WTC11 (cell line): ENCODE measurements at regions not wholly inside any gene's neighbourhood (a gene's known extent, or its start where the extent isn't known, plus 50 kb on each side); places are given as distances from the start of the nearest gene placed in this dataset.

Experiments
- ATAC-seq: fragments of 200-7000 bp; cut with Tn5 transposase; 2 replicates; pipeline ENCODE4 v1.10.0; 2021; ENCODE audit warnings: mild to moderate bottlenecking, moderate library complexity
- CTCF ChIA-PET: fragments of 300-600 bp; sonication (Branson Sonifier 250); formaldehyde crosslinking; loops from one replicate; lab custom pipeline; 2021; ENCODE audit warnings: antibody characterized with exemption; lab: Charles Lee
- POLR2A ChIA-PET: fragments of 350-600 bp; sonication (Branson Sonifier 250); formaldehyde crosslinking; loops from one replicate; lab custom pipeline; 2021; ENCODE audit warnings: antibody characterized with exemption; lab: Charles Lee
- DNase-seq: peaks from one replicate; pipeline ENCODE4 v3.0.0; 2021; ENCODE audit warnings: low spot score
- H3K27ac Mint-ChIP-seq: 2 replicates; pipeline ENCODE4 v1.8.0; 2021; ENCODE audit warnings: mixed read lengths
- H3K27me3 Mint-ChIP-seq: 2 replicates; pipeline ENCODE4 v1.8.0; 2021; ENCODE audit warnings: low read depth, mild to moderate bottlenecking, moderate library complexity, mixed read lengths
- H3K36me3 Mint-ChIP-seq: 2 replicates; pipeline ENCODE4 v1.8.0; 2021; ENCODE audit warnings: mixed read lengths
- H3K4me1 Mint-ChIP-seq: 2 replicates; pipeline ENCODE4 v1.8.0; 2022; ENCODE audit warnings: mixed read lengths
- H3K4me3 Mint-ChIP-seq: 2 replicates; pipeline ENCODE4 v1.8.0; 2021; ENCODE audit warnings: mild to moderate bottlenecking, moderate library complexity, mixed read lengths
- H3K9me3 Mint-ChIP-seq: 2 replicates; pipeline ENCODE4 v1.8.0; 2021; ENCODE audit warnings: mixed read lengths
- ESRRA ChIP-seq: sonication (generic); formaldehyde crosslinking; IDR thresholded peaks from 2 replicates; pipeline ENCODE4 v1.8.1; 2022; ENCODE audit warnings: mild to moderate bottlenecking, missing genetic modification reagents, borderline replicate concordance
- FOXP1 ChIP-seq: sonication (generic); formaldehyde crosslinking; IDR thresholded peaks from 2 replicates; pipeline ENCODE4 v1.8.0; 2022; ENCODE audit warnings: missing genetic modification reagents, mild to moderate bottlenecking, moderate library complexity, borderline replicate concordance
- GABPB1 ChIP-seq: sonication (generic); formaldehyde crosslinking; IDR thresholded peaks from 2 replicates; pipeline ENCODE4 v1.8.1; 2023; ENCODE audit warnings: mild to moderate bottlenecking, missing genetic modification reagents
- NFATC4 ChIP-seq: fragments of 250-450 bp; sonication (Bioruptor Pico); IDR thresholded peaks from 2 replicates; pipeline ENCODE4 v1.9.0; 2021; ENCODE audit warnings: mild to moderate bottlenecking
- NFYB ChIP-seq: sonication (generic); formaldehyde crosslinking; conservative IDR thresholded peaks from 2 replicates; pipeline ENCODE4 v1.8.0; 2022; ENCODE audit warnings: low read depth, missing genetic modification reagents
- RORB ChIP-seq: fragments of 250-450 bp; sonication (Bioruptor Pico); IDR thresholded peaks from 2 replicates; pipeline ENCODE4 v1.9.0; 2021; ENCODE audit warnings: mild to moderate bottlenecking
- SMAD4 ChIP-seq: sonication (generic); formaldehyde crosslinking; IDR thresholded peaks from 2 replicates; pipeline ENCODE4 v1.8.0; 2022; ENCODE audit warnings: mild to moderate bottlenecking, missing genetic modification reagents
- TEAD1 ChIP-seq: sonication (generic); formaldehyde crosslinking; IDR thresholded peaks from 2 replicates; pipeline ENCODE4 v1.8.0; 2022; ENCODE audit warnings: mild to moderate bottlenecking, missing genetic modification reagents
- ZNF219 ChIP-seq: sonication (generic); formaldehyde crosslinking; IDR thresholded peaks from 2 replicates; pipeline ENCODE4 v1.8.0; 2023; ENCODE audit warnings: missing genetic modification reagents, mild to moderate bottlenecking, borderline replicate concordance
- ZNF232 ChIP-seq: sonication (generic); formaldehyde crosslinking; IDR thresholded peaks from 2 replicates; pipeline ENCODE4 v1.8.0; 2022; ENCODE audit warnings: mild to moderate bottlenecking, missing genetic modification reagents
- ZNF396 ChIP-seq: fragments of 250-450 bp; sonication (Bioruptor Pico); IDR thresholded peaks from 2 replicates; pipeline ENCODE4 v1.8.0; 2021; ENCODE audit warnings: mild to moderate bottlenecking, moderate library complexity, borderline replicate concordance
- TF ChIP-seq, protein P1 (sequence below): fragments of 250-450 bp; sonication (Bioruptor Pico); conservative IDR thresholded peaks from 2 replicates; pipeline ENCODE4 v1.9.0; 2021; ENCODE audit warnings: mild to moderate bottlenecking
- TF ChIP-seq, protein P2 (sequence below): fragments of 250-450 bp; sonication (Bioruptor Pico); IDR thresholded peaks from 2 replicates; pipeline ENCODE4 v1.9.0; 2021; ENCODE audit warnings: moderate library complexity, mild to moderate bottlenecking, inconsistent platforms, borderline replicate concordance
- TF ChIP-seq, protein P3 (sequence below): sonication (generic); formaldehyde crosslinking; IDR thresholded peaks from 2 replicates; pipeline ENCODE4 v1.8.0; 2022; ENCODE audit warnings: mild to moderate bottlenecking, missing genetic modification reagents
- TF ChIP-seq, protein P4 (sequence below): sonication (generic); formaldehyde crosslinking; IDR thresholded peaks from 2 replicates; pipeline ENCODE4 v1.8.1; 2022; ENCODE audit warnings: low read depth, mild to moderate bottlenecking, moderate library complexity, missing genetic modification reagents, borderline replicate concordance
- TF ChIP-seq, protein P5 (sequence below): fragments of 250-450 bp; sonication (Bioruptor Pico); IDR thresholded peaks from 2 replicates; pipeline ENCODE4 v1.8.0; 2021; ENCODE audit warnings: mild to moderate bottlenecking
- TF ChIP-seq, protein P6 (sequence below): sonication (generic); formaldehyde crosslinking; IDR thresholded peaks from 2 replicates; pipeline ENCODE4 v1.8.1; 2023; ENCODE audit warnings: mild to moderate bottlenecking, missing genetic modification reagents
- TF ChIP-seq, protein P7 (sequence below): sonication (generic); formaldehyde crosslinking; IDR thresholded peaks from 2 replicates; pipeline ENCODE4 v1.8.1; 2022; ENCODE audit warnings: mild to moderate bottlenecking, missing genetic modification reagents, moderate library complexity, borderline replicate concordance
- TF ChIP-seq, protein P8 (sequence below): sonication (generic); formaldehyde crosslinking; IDR thresholded peaks from 2 replicates; pipeline ENCODE4 v1.8.1; 2023; ENCODE audit warnings: mild to moderate bottlenecking, missing genetic modification reagents, moderate library complexity
- TF ChIP-seq, protein P9 (sequence below): sonication (generic); formaldehyde crosslinking; IDR thresholded peaks from 2 replicates; pipeline ENCODE4 v1.8.1; 2022; ENCODE audit warnings: mild to moderate bottlenecking, moderate library complexity, missing genetic modification reagents

DNA sequence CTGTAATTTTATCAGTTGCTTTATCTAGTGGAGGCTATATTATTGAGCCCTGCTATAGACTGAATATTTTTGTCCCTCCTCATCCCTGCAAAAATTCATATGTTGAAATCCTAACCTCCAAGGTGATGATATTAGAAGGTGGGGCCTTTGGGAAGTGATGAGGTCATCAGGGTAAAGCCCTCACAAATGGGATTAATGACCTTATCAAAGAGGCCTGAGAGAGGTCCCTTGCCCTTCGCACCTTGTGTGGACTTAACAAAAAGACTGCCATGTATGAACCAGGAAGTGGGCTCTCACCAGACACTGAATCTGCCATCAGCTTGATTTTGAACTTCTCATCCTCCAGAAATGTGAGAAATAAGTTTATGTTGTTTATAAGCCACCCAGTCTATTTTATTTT lies 381.4 kb upstream of the ONECUT1 start:
- Mint-ChIP-seq H3K4me1 (no peaks in the 10 kb centered on the region), H3K9me3 (no peaks in the 10 kb centered on the region), H3K36me3 (no peaks in the 10 kb centered on the region), H3K27me3 (no peaks in the 10 kb centered on the region), H3K27ac (no peak overlapping the region), H3K4me3 (no peak overlapping the region)
- TF ChIP-seq ZNF232 (CRISPR knock-in tag) (no peak), GABPB1 (CRISPR knock-in tag) (no peak), TEAD1 (no peak), ESRRA (CRISPR knock-in tag) (no peak), FOXP1 (CRISPR knock-in tag) (no peak), NFYB (CRISPR knock-in tag) (no peak), ZNF219 (CRISPR knock-in tag) (no peak), ZNF396 (no peak), SMAD4 (CRISPR knock-in tag) (no peak), NFATC4 (no peak), RORB (CRISPR knock-in tag) (no peak)
- TF ChIP-seq, protein P1, sequence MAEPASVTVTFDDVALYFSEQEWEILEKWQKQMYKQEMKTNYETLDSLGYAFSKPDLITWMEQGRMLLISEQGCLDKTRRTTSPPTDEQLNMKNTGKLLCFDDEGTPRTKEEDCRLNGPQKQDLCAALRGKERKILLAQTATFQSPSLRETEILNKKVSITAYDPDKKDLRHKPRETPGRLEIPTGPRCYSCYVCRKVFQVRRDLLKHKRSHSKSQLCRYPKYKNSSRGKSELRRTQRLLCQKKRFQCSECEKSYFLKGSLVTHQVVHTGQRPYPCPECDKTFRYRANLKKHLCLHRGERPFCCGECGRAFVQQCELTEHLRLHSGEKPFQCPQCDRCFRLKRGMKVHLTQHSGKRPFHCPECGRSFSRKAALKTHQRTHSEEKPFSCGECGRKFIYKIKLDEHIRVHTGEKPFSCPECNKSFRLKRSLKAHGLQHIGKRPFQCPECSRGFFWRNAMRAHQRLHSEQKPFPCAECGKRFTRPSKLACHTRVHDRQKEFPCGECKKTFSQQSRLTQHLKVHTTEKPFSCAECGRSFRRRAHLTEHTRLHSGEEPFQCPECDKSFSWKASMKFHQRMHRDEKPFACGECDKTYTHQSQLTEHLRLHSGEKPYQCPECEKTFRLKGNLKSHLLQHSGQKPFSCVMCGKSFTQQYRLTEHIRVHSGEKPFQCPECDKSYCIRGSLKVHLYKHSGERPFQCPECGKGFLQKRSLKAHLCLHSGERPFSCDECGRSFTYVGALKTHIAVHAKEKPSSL (CRISPR knock-in tag): no peak
- TF ChIP-seq, protein P2, sequence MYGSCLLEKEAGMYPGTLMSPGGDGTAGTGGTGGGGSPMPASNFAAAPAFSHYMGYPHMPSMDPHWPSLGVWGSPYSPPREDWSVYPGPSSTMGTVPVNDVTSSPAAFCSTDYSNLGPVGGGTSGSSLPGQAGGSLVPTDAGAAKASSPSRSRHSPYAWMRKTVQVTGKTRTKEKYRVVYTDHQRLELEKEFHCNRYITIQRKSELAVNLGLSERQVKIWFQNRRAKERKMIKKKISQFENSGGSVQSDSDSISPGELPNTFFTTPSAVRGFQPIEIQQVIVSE (CRISPR knock-in tag): no peak
- TF ChIP-seq, protein P3, sequence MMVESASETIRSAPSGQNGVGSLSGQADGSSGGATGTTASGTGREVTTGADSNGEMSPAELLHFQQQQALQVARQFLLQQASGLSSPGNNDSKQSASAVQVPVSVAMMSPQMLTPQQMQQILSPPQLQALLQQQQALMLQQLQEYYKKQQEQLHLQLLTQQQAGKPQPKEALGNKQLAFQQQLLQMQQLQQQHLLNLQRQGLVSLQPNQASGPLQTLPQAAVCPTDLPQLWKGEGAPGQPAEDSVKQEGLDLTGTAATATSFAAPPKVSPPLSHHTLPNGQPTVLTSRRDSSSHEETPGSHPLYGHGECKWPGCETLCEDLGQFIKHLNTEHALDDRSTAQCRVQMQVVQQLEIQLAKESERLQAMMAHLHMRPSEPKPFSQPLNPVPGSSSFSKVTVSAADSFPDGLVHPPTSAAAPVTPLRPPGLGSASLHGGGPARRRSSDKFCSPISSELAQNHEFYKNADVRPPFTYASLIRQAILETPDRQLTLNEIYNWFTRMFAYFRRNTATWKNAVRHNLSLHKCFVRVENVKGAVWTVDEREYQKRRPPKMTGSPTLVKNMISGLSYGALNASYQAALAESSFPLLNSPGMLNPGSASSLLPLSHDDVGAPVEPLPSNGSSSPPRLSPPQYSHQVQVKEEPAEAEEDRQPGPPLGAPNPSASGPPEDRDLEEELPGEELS: no peak
- TF ChIP-seq, protein P4, sequence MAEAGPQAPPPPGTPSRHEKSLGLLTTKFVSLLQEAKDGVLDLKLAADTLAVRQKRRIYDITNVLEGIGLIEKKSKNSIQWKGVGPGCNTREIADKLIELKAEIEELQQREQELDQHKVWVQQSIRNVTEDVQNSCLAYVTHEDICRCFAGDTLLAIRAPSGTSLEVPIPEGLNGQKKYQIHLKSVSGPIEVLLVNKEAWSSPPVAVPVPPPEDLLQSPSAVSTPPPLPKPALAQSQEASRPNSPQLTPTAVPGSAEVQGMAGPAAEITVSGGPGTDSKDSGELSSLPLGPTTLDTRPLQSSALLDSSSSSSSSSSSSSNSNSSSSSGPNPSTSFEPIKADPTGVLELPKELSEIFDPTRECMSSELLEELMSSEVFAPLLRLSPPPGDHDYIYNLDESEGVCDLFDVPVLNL (CRISPR knock-in tag): no peak
- TF ChIP-seq, protein P5, sequence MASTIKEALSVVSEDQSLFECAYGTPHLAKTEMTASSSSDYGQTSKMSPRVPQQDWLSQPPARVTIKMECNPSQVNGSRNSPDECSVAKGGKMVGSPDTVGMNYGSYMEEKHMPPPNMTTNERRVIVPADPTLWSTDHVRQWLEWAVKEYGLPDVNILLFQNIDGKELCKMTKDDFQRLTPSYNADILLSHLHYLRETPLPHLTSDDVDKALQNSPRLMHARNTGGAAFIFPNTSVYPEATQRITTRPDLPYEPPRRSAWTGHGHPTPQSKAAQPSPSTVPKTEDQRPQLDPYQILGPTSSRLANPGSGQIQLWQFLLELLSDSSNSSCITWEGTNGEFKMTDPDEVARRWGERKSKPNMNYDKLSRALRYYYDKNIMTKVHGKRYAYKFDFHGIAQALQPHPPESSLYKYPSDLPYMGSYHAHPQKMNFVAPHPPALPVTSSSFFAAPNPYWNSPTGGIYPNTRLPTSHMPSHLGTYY (CRISPR knock-in tag): no peak
- TF ChIP-seq, protein P6, sequence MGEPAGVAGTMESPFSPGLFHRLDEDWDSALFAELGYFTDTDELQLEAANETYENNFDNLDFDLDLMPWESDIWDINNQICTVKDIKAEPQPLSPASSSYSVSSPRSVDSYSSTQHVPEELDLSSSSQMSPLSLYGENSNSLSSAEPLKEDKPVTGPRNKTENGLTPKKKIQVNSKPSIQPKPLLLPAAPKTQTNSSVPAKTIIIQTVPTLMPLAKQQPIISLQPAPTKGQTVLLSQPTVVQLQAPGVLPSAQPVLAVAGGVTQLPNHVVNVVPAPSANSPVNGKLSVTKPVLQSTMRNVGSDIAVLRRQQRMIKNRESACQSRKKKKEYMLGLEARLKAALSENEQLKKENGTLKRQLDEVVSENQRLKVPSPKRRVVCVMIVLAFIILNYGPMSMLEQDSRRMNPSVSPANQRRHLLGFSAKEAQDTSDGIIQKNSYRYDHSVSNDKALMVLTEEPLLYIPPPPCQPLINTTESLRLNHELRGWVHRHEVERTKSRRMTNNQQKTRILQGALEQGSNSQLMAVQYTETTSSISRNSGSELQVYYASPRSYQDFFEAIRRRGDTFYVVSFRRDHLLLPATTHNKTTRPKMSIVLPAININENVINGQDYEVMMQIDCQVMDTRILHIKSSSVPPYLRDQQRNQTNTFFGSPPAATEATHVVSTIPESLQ (CRISPR knock-in tag): no peak
- TF ChIP-seq, protein P7, sequence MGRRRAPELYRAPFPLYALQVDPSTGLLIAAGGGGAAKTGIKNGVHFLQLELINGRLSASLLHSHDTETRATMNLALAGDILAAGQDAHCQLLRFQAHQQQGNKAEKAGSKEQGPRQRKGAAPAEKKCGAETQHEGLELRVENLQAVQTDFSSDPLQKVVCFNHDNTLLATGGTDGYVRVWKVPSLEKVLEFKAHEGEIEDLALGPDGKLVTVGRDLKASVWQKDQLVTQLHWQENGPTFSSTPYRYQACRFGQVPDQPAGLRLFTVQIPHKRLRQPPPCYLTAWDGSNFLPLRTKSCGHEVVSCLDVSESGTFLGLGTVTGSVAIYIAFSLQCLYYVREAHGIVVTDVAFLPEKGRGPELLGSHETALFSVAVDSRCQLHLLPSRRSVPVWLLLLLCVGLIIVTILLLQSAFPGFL (CRISPR knock-in tag): no peak
- TF ChIP-seq, protein P8, sequence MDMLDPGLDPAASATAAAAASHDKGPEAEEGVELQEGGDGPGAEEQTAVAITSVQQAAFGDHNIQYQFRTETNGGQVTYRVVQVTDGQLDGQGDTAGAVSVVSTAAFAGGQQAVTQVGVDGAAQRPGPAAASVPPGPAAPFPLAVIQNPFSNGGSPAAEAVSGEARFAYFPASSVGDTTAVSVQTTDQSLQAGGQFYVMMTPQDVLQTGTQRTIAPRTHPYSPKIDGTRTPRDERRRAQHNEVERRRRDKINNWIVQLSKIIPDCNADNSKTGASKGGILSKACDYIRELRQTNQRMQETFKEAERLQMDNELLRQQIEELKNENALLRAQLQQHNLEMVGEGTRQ (CRISPR knock-in tag): no peak
- TF ChIP-seq, protein P9, sequence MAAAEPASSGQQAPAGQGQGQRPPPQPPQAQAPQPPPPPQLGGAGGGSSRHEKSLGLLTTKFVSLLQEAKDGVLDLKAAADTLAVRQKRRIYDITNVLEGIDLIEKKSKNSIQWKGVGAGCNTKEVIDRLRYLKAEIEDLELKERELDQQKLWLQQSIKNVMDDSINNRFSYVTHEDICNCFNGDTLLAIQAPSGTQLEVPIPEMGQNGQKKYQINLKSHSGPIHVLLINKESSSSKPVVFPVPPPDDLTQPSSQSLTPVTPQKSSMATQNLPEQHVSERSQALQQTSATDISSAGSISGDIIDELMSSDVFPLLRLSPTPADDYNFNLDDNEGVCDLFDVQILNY (CRISPR knock-in tag): no peak
- ATAC-seq (no peak), DNase-seq (no peak)
- CTCF ChIA-PET: no interaction called here
- POLR2A ChIA-PET: no interaction called here
